ENCODE measurements at regions not wholly inside any gene's neighbourhood (a gene's known extent, or its start where the extent isn't known, plus 50 kb on each side); places are given as distances from the start of the nearest gene placed in this dataset.

GRCh38 chr3:168295027-168295426, 199.3 kb upstream of the GOLIM4 start:
- Histone ChIP-seq H4K5ac (ENCODE audit: low read depth, low read length) (no peak overlapping the region), H3K4me1 (ENCODE audit: control insufficient read depth, insufficient read depth, low read length) (no peaks in the 10 kb centered on the region), H3K36me3 (ENCODE audit: control insufficient read depth, insufficient read depth, low read length) (no peaks in the 10 kb centered on the region), H3K79me1 (ENCODE audit: low read depth in 1 of 2, low read length in 2 of 2) (no peaks in the 10 kb centered on the region), H4K20me1 (ENCODE audit: insufficient read depth, low read length) (no peaks in the 10 kb centered on the region), H3K27me3 (ENCODE audit: control insufficient read depth, insufficient read depth, low read length) (no peaks in the 10 kb centered on the region), H2AK9ac (replicated peaks; ENCODE audit: low read depth, low read length, poor library complexity) (no peak overlapping the region), H3K4me2 (ENCODE audit: low read depth, low read length) (no peak overlapping the region), H3K9me3 (ENCODE audit: control insufficient read depth, insufficient read depth, low read length) (no peaks in the 10 kb centered on the region), H3K4ac (ENCODE audit: low read depth, low read length) (no peak overlapping the region), H3K18ac (ENCODE audit: low read depth, low read length) (no peak overlapping the region), H3K14ac (replicated peaks; ENCODE audit: low read depth, low read length) (no peak overlapping the region), H4K91ac (ENCODE audit: insufficient read depth, low read depth, low read length) (no peak overlapping the region), H3K56ac (ENCODE audit: extremely low read depth, insufficient read depth, low read length) (no peak overlapping the region), H3K9me1 (ENCODE audit: insufficient read depth, low read length) (0 out of 2 replicates have a peak, but pooled peaks cover 2% of the 10 kb centered on the region), H4K8ac (ENCODE audit: low read depth in 2 of 2, low read length in 2 of 2) (no peak overlapping the region), H2BK20ac (ENCODE audit: low read depth, low read length) (no peak overlapping the region), H2AK5ac (ENCODE audit: low read depth, low read length) (no peak overlapping the region), H3K27ac (ENCODE audit: insufficient read depth, low read length) (no peak overlapping the region), H3K23ac (ENCODE audit: low read depth, low read length) (no peak overlapping the region), H3K9ac (ENCODE audit: low read depth, low read length) (no peak overlapping the region), H3K4me3 (ENCODE audit: insufficient read depth, low read depth, low read length) (no peak overlapping the region), H2BK120ac (ENCODE audit: low read depth, low read length) (no peak overlapping the region), H2BK15ac (ENCODE audit: low read depth, low read length) (no peak overlapping the region), H2BK5ac (ENCODE audit: low read depth, low read length, poor library complexity, severe bottlenecking) (no peak overlapping the region), H2AFZ (replicated peaks; ENCODE audit: low read length, poor library complexity) (no peak overlapping the region)
- dilution Hi-C loops (cut with HindIII; ENCODE audit: low sequenced_read_pairs, unreplicated experiment) (no loop called here), intact Hi-C loops (cut with micrococcal nuclease) (no loop called here), in situ Hi-C loops (cut with MboI; ENCODE audit: low sequenced_read_pairs) (no loop called here)
- TF ChIP-seq CTCF (conservative IDR thresholded peaks at IDR 0.05; ENCODE audit: low read depth, low read length) (no peak), BHLHE40 (IDR thresholded peaks at IDR 0.05; ENCODE audit: low read depth, low read length) (no peak), POLR2A (IDR thresholded peaks at IDR 0.05; ENCODE audit: low read depth, low read length) (no peak), RFX5 (IDR thresholded peaks at IDR 0.05; ENCODE audit: low read depth, low read length) (no peak), MXI1 (IDR thresholded peaks at IDR 0.05; ENCODE audit: borderline replicate concordance, low read depth, low read length) (no peak), CEBPB (IDR thresholded peaks at IDR 0.05; ENCODE audit: low read depth, low read length) (no peak), NFE2L2 (IDR thresholded peaks at IDR 0.05; ENCODE audit: low read depth, low read length) (no peak)
- TF ChIP-seq, protein P1, sequence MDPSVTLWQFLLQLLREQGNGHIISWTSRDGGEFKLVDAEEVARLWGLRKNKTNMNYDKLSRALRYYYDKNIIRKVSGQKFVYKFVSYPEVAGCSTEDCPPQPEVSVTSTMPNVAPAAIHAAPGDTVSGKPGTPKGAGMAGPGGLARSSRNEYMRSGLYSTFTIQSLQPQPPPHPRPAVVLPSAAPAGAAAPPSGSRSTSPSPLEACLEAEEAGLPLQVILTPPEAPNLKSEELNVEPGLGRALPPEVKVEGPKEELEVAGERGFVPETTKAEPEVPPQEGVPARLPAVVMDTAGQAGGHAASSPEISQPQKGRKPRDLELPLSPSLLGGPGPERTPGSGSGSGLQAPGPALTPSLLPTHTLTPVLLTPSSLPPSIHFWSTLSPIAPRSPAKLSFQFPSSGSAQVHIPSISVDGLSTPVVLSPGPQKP (IDR thresholded peaks at IDR 0.05; ENCODE audit: borderline replicate concordance, low read depth, low read length): no peak
- no TSS peak for BruUV-seq (replicated peaks)
- POLR2A ChIA-PET (ENCODE audit: unreplicated experiment): interaction anchor here (0.5 kb wide), 1 partner anchor 12 kb away, joined by 3 read pairs; no protein-coding TSS in a partner anchor
- CTCF ChIA-PET: no interaction called here
- ATAC-seq (ENCODE audit: low read depth) (no peak), DNase-seq (no peak)
- WGBS, 2 experiments (ENCODE audit: extremely low coverage in 2 of 2, insufficient read length in 1 of 2): 80% methylated on average over 1 of the region's 1 CpG; no CpG with 5 or more reads in 1 of the 2 experiments
